NCI-H2227 treated with DMSO at 0.1 percent for 48 hours (cell line): ENCODE measurements at regions not wholly inside any gene's neighbourhood (a gene's known extent, or its start where the extent isn't known, plus 50 kb on each side); places are given as distances from the start of the nearest gene placed in this dataset.

Experiments
- DNase-seq: peaks from one replicate; lab custom pipeline; 2025; lab: John Stamatoyannopoulos, UW

DNA sequence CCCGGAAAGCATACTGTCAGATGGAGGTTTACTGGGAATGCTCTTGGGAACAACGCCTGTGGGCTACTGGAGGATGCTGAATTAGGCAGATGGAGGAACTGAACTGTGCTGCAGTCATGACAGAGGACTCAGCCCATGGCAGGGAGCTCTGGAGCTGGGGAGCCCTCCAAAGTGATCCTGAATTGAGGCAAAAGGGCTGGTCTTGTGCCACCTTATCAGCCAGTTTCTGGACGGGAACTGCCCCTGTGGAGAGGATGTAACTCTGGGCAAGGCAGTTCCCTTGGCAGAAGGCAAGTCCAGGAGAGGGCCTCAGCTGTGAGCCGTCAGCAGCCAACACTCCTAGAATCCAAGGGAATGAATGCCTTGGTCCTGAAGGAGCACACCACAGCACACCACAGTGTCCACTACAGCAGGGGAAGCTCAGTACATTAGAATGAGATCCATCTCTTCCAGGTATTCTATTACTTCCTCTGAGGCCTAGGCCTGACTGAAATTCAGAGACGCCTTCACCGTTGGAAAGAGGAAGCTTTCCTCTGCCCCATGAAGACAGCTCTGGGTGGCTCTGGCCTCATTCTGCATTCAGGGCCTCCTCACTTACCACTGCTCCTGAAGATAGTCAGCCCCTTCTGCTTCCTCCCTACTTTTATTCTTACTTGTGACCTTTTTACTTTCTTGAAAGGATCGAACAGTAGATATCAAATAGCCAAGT lies 139.6 kb upstream of the GPR26 start:
- no peak for DNase-seq

DNA sequence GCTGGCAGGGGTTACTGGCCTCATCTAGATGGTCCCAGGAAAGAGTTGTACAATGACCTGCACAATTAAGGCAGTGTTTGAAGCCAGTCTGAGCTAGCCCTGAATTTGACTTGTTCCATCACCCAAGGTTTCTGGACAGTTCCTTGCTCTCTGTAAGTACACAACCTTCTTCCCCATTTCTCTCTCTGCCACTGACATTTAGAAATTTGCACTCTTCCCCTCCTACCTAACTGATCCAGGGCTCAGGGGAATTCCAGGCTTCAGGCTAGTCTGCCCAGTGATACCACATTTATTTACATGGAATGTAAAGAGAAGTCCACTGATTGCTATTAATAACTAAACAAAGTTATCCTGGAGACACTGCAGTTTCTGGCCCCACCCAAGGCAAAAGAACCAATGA lies 139.0 kb upstream of the GPR26 start:
- DNase-seq: no peak

DNA sequence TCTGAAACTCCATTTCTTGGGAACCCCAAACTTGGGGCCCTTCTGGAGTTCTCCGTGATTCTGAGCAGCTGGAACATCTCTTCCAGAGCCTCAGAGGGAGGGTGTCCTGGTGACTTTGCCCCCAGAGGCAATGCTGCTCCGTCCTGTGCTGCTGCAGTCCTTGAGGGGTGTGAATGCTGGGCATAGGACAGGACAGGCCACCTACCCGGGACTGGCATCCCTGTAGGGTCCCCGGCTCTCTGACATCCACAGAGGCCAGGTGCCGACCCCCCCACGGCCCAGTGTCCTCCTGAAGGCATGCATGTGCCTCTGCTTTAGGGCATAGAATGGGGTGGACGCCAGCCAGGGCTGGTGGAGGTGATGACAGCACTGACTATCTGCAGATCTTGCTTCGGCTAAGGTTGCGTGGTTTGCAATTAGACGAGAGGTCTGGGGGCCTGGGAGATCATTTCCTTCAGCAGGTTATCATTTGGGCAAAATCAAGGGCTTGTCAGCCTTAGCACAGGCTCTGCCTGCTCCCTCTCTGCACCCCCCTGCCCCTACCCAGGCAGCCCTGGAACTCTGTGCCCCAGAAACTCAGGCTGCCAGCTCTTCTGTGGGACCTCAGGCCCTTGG lies 136.9 kb upstream of the GPR26 start:
- DNase-seq: no peak

DNA sequence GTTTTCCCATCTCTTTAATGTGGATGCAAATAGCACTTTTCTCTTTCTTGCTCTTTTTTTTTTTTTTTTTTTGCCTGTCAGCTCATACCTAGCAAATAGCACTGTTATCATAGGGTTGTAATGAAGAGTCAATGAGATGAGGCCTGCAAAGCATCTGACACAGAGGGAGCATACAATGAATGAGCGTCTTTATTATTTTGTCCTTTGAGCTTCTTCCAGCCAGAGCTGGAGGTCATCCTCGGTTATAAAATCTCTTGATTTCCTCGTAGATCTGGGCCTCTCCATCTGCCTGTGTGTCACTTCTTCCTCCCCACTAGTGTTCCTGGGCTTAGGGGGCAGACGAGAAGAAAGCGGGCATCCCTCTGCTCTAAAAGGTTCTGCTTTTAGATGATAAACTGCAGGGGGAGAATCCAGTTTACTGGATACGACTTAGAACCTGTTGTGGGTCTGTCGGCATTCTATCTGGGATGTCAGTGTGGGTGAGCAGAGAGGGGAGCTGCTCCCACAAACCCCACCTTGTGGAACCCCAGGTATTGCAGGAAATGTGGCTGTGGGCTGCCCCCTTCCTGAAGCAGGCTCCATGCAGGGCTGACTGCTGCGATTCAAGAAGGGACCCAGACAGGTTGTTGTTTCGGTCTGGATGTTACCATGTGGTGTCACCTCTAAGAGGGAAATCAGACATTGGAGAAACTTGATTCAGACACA lies 135.8 kb upstream of the GPR26 start:
- no peak for DNase-seq

DNA sequence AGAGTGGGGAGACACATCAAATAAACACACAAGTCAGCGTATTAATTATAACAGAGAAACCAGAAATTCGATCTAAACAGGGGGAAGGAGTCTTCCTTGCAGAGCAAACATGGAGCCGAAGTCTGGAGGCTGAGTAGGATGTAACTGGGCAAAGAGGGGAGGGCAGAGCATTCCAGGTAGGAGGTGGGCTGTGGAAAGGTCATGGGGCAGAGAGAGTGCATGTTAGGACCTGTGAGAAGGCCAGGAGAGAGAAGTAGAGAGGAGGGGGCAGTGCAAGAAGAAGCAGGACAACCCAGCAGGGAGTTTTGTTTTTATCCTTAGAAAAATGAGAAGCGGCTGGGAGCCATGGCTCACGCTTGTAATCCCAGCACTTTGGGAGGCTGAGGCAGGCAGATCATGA lies 130.8 kb upstream of the GPR26 start:
- DNase-seq: no peak

DNA sequence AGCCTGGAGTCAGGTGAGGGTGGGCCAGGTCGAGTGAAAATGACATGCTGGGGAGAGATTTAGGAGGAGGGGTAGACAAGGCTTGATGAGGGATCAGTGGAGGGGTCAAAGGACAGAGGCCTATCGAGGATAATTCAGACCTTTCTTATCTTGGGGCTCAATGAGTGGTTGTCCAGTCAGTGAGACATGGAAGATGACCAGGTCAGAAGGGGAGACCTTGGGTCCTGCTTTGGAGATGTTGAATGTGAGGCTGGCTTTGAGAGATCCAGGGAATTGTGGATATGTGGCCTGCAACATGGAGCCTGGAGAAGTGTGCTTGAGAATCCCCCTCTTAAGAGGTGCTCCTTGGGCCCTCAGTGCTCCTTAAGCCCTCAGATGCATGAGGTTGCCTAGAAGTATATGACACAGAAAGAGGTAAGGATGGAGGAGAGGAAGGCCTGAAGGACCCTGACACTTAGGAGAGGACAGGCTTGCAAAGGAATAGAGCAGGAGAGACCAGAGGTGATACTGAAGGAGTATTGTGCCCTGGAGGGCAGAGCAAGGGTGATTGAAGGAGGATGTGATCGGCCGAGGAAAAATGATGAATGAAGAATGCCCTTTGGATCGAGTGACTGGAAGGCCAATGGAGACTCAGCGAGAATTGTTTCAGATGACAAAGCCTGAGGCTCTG lies 129.8 kb upstream of the GPR26 start:
- DNase-seq: no peak

DNA sequence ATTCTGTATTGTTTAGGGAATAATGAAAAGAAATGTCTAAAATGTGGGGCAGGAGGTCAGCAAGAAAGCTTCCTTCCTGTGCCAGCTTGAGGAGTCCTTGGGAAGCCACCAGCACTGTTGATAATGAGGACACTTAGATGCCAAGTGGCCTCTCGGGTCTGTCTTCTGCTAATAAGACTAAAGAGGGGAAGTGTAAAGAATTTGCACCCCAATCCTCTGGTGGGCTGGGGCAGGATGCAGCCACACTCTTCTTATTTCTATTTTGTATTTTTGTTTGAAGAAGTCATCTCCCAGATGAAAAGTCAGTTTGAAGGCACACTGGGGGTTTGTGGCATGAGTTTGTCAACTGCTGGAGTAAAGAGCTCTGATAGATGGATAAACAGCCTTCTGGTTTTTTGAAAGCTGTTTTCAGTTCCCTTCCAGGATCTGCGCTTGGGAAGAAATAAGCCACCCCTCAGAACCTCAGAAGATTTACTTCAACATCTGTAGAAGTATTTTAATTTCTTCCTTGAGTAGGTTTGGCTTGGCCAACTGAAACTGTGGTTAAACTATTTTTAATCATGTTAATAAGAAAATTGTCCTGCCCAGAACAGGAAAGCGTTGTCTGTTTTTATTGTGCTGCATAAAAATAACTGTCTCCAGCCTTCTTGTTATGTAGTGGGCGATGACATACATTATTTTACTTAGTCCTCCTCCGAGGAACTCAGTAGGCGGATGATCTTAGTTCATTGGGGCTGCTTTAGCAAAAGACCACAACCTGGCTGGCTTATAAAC lies 128.8 kb upstream of the GPR26 start:
- no peak for DNase-seq

DNA sequence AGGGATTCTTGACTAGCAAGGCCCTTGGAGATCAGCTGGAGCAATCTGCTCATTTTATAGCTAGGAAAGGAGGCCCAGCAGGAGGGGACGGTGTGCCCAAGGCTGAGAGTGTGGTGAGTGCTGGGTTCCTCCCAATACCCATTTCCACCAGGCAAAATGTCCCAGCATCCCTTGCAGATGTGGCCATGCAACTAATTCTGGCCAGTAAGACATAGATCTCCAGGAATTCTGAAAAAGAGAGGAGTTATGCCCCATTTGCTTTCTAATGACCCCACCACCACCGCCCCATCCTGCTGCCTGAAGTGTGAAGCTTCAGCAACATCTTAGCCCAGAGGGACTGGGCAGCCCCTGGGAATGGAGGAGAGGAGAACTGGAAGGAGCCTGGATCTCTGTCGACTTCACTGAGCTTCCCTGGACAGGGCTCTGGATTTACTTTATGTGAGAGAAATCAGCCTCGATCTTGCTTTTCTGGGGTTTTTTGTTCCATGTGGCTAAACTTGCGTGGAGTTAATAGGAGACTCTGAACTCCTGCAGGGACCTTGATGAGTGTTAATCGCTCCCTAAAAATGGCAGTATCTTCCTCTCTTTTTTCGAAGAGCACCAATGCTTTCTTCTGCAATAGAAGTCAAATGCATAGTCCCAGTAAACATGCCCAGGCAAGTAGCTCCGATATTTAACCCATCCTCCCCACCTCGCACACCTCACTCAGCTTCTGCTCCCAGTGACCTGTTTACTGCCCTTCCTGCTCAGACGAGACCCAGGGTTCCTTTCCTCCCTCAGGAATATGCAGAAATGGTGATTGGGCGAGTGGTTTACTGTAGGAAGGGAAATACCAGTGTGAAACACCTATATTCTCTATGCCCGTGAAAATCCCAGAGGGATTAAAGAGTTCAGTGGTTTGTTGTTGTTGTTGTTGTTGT lies 127.5 kb upstream of the GPR26 start:
- no peak for DNase-seq

DNA sequence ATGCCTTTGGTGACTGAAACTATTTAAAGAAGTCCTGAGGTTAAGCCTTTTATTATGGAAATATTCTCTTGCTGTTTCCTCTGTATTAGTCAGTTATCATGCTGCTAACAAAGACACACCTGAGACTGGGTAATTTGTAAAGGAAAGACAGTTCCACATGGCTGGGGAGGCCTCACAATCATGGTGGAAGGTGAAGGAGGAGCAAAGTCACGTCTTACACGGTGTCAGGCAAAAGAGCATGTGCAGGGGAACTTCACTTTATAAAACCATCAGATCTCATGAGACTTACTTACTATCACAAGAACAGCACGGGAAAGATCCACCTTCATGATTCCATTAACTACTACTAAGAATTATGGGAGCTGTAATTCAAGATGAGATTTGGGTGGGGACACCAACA lies 121.2 kb upstream of the GPR26 start:
- no peak for DNase-seq

DNA sequence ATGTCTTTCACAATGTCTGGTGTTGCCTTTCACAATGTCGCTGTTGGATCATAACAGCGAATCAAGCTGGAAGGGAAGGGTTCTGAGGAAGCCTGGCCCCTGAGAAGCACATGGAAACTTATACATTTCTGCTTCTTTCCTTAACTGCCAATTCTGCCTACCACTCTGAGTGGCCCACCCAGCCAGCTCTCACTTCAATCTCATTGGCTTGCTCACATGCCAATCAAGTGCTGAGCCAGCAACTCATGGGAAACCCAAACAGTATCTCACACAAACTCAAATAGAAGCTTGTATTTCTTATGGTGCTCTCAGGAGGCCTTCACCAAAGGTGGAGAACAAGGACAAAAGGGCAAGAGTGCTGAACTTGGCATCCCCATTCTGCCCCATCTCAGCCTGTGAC lies 117.4 kb upstream of the GPR26 start:
- DNase-seq: no peak

DNA sequence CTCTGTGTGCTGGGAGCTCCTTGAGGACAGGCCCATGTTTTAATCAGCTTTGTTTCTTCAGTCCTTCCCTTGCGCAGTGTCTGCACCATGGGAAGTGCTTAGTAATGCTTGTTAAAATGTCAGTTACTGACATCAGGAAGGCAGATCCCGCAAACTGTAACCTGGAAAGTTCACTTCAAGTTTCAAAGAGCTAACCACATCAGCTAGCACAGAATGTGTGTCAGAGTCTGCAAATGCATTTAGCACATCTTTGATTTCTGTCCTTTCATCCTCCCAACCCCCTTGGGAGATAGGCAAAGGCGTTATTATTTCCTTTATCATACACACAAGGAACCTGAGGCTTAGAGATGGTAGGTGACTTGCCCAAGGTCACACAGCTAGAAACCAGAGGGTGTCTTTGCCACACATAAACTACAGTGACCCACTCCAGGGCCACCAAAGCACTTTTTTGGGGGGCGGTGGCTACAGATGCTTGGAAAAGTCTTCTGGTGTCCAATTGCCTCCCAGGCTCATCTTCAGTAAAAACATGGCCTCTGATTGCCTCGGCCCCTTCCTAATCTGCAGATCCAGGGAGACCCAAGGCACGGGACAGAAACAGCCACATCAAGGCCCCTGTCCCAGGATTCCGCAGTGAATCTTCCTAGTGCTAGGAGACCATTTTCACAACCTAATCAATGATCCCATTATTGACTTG lies 116.2 kb upstream of the GPR26 start:
- DNase-seq: no peak

DNA sequence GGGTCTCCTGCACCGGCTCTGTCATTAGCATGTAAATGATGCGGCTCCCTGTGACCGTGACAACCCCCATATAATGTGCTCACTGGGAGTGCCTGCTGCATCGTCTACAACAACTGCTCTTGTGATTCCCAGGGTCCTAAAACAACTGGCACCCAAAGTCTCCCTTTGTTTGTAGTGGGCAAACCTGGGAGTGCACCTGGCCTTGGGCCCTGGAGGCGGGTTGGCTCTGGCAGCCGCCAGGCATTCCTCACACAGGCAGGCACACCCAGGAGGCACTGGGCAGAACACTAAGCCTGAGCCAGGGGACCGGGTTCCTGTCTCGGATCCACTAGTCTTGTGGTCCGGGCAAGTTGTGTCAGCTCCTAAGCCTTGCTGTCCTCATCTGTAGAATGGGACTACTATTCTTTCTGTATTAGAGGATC lies 115.5 kb upstream of the GPR26 start:
- DNase-seq: no peak

DNA sequence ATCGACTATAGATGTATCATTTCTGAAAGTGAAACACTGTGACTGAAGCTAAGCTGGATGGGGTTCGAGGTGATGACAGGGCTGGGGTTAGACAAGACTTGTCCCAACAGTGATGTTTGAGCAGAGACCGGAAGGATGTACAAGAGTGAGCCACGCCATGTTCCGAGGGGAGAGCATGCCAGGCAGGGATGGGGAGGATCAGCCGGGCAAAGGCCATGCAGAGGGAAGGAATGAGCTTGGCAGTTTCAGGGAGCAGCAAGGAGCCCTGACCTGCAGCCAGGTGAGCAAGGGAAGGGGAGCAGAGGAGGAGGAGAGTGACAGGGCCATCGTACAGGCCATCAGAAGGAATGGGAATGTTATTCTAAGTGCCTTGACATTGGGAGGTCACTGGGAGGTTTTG lies 114.9 kb upstream of the GPR26 start:
- no peak for DNase-seq

DNA sequence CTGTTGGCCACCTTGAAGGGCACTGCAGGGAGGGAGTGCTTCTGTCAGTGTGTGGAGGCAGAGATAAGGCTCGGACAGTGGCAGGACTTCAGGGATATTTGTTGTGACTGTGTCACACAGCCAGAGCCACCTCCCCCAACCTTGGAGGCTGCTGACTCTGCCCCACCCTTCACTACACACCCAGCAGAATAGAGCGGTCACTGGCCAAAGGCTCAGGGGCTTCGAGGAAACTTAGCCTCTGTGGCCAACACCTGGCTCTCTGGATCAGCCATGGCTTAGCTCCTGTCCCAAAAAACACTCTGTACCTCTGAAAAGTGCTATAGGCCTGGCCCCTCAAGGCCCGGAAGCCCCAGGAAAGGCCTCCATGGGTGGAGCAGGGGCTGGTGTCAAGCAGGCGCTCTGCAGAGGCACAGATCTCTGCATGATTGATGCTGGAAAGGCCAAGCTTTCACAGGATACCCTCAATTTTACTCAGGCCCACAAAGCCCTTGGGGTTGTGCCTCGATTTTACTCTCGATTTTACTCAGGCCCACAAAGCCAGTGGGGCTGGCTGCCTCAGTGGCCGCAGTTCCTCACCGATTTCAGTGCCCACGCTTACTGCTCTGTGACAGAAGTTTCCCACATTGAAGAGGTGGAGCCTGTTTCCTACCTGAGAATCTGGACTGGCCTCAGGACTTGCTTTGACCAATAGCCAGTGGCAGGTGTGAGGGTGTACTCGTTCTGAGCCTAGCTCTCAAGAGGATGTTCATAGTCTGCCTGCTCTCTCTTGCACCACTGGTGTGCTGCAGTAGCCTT lies 113.2 kb upstream of the GPR26 start:
- DNase-seq: no peak

DNA sequence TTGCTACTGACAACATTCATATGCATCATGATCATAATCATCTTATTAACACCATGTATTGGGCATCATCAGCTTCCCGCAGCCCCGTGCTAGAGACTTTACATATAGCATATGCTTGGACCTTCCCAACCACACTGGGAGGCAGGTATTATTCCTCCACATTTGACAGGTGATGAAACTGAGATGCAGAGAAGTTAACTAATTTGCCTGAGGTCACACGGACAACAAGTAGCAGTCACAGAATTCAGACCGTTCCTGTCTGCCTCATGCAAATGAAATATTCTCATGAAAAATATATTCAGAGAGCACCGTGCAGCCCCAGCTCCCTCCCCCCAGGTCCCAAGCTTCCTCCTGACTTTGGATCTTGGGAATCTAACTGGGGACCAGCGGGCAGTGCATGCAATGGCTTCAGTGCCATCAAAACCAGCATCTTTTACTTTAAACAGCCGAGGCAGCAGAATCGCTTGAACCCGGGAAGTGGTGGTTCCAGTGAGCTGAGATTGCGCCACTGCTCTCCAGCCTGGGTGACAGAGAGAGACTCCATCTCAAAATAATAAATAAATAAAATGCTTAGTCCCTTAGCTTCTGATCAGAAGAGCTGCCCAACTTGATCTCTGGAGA lies 112.2 kb upstream of the GPR26 start:
- no peak for DNase-seq

DNA sequence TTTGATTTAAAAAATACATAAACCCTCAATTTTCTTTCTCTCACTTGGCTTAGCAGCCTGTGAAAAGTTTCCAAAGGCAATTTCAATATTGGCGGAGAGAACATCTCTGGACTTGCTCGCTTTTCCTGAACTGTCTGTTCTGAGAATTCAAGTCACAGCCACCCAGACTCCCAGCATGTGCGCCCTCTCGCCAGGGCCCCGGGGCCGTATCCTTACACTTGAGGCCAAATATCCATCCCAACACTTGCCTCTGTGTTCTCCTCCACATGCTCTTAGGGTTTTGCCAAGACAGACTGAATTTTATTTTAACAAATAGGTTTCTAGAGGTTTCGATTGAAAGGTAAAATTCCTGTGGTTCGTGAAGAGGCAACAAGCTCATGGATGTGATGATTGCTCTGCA lies 111.5 kb upstream of the GPR26 start:
- no peak for DNase-seq

DNA sequence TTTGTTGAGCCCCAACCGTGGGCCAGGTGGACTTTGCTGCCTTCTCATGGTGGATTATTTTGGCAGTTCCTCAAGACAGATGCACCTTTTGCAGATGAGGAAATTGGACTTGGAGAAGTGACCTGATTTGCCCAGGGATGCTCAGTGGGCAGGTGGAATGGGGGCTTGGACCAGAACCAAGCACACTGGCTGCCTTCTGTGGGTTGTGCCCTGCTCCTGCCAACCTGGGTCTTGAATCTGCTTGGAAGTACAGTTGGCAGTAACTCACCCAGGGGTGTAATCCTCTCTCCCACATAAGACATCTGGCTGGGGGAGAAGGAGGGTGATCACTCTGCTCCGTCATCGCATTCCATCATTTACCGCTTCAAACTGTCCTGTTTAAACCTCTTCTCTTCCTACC lies 110.5 kb upstream of the GPR26 start:
- no peak for DNase-seq

DNA sequence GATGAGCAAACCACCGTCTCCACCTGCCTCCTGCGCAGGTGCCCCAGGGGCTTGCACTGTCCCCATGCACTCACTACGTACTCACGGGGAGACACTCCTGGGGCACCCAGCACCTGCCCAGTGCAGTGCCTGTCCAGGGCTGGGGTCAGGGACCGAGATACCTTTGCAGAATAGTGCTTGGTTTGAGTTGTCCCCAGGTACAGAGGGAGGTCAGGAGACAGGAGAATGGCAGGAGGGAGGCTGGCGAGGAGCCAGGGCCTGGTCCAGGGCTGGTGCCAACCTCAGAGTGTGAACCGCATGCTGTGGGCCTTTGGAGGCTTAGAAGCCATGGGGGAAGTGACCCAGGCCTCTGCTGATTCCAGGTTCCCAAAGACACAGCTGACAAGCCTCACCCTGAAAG lies 110.1 kb upstream of the GPR26 start:
- no peak for DNase-seq

DNA sequence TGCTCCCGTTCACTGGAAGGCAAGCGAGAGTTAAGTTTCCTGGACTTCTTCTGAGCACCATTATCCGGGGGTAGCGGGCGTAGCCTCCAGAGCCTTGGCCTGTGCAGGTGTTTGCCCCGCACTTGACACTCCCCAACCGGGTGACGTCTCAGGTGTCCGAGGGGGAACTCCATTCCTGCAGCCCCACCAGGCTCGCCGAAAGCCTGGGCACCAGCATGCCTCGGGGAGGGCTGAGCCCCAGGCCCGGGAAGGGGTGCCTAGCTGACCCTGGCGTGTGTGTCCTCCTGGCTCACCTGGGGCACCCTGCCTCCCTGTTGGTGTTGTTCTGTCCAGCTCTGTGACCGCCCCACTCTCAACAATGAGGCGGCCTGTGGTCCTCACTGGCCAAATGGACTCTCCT lies 109.4 kb upstream of the GPR26 start:
- no peak for DNase-seq
